Gastrocnemius medialis (tissue), 4 donors: ENCODE measurements at regions not wholly inside any gene's neighbourhood (a gene's known extent, or its start where the extent isn't known, plus 50 kb on each side); places are given as distances from the start of the nearest gene placed in this dataset.

Experiments used
- ATAC-seq, 2 donors: fragments of 150-250 bp; one replicate each; pipeline ENCODE4 v1.9.1; 2016
- DNase-seq, 2 donors: peaks; one replicate each; pipeline ENCODE4 v3.0.0-alpha.2; 2019
- H3K27ac ChIP-seq, 4 donors: fragments of 200-600 bp; sonication (generic); 1 replicate in 1 of 4; 2 replicates in 3 of 4; pipeline ENCODE4 v1.5.1; 2016 to 2018; ENCODE audit warnings: mild to moderate bottlenecking in 2 of 4, moderate library complexity in 1 of 4
- H3K27me3 ChIP-seq, 3 donors: fragments of 200-600 bp; sonication (generic) in 2 of 3; 1 replicate in 1 of 3; 2 replicates in 2 of 3; pipeline versions ENCODE4 v1.5.1 to v1.6.0; 2016 to 2019; ENCODE audit warnings: mild to moderate bottlenecking in 1 of 3, moderate library complexity in 1 of 3
- H3K36me3 ChIP-seq, 2 donors: fragments of 200-600 bp; sonication (generic) in 1 of 2; one replicate each; pipeline ENCODE4 v1.5.1; 2017 to 2018
- H3K4me1 ChIP-seq, 2 donors: fragments of 200-600 bp; sonication (generic) in 1 of 2; one replicate each; pipeline ENCODE4 v1.5.1; 2016 to 2017; ENCODE audit warnings: mild to moderate bottlenecking in 2 of 2
- H3K4me3 ChIP-seq, 4 donors: fragments of 200-600 bp; sonication (generic) in 3 of 4; 1 replicate in 1 of 4; 2 replicates in 3 of 4; pipeline ENCODE4 v1.5.1; 2016 to 2019; ENCODE audit warnings: mild to moderate bottlenecking in 2 of 4
- H3K9me3 ChIP-seq, 3 donors: fragments of 200-600 bp; sonication (generic) in 2 of 3; 1 replicate in 1 of 3; 2 replicates in 2 of 3; pipeline ENCODE4 v1.5.1; 2016 to 2019
- CTCF ChIP-seq, 5 experiments: fragments of 450-650 bp in 3 of 5; fragments of 200-600 bp in 2 of 5; sonication (generic) in 2 of 5; IDR thresholded peaks in 4 of 5; conservative IDR thresholded peaks in 1 of 5; 1 replicate in 4 of 5; 2 replicates in 1 of 5; pipeline ENCODE4 v1.5.1; 2016 to 2019; ENCODE audit warnings: antibody characterized with exemption in 5 of 5, mild to moderate bottlenecking in 3 of 5, moderate library complexity in 3 of 5
- POLR2A ChIP-seq, 2 donors: fragments of 450-650 bp; IDR thresholded peaks; one replicate each; pipeline ENCODE4 v1.6.1; 2017; ENCODE audit warnings: antibody characterized with exemption in 2 of 2, mild to moderate bottlenecking in 2 of 2, moderate library complexity in 2 of 2
- in situ Hi-C, 4 donors: fragments of 200-750 bp; cut with MboI; loops; one replicate each; pipeline versions ENCODE4 v1.15.0 to v1.8.0; 2017; ENCODE audit warnings: low sequenced_read_pairs in 4 of 4
- intact Hi-C: fragments of 100-400 bp; cut with DNase I; formaldehyde crosslinking; loops from one replicate; pipeline ENCODE4 v1.15.1; 2023; ENCODE audit warnings: low total_unique reads

GRCh38 chr3:186464424-186465093 is 79.6 kb downstream of the CRYGS start:
- H3K27ac ChIP-seq, result no peak overlapping the region
- TF ChIP-seq CTCF (IDR thresholded peaks at IDR 0.05 in 4 of 5, conservative IDR thresholded peaks at IDR 0.05 in 1 of 5) (no peak), POLR2A (IDR thresholded peaks at IDR 0.05) (no peak)
- in situ Hi-C loops (no loop called here), intact Hi-C loops (no loop called here)
- no peak for ATAC-seq
- no peaks in the 10 kb centered on the region for H3K36me3 ChIP-seq
- no peaks in the 10 kb centered on the region for H3K27me3 ChIP-seq
- H3K4me3 ChIP-seq, result no peak overlapping the region
- H3K4me1 ChIP-seq, result no peaks in the 10 kb centered on the region
- H3K9me3 ChIP-seq, result no peaks in the 10 kb centered on the region
- no peak for DNase-seq

- DNase-seq (no peak), ATAC-seq (no peak)
- no peak overlapping the region for H3K27ac ChIP-seq
- in situ Hi-C loops (no loop called here), intact Hi-C loops (no loop called here)
- no peak overlapping the region for H3K4me3 ChIP-seq
- no peaks in the 10 kb centered on the region for H3K27me3 ChIP-seq
- H3K9me3 ChIP-seq, result no peaks in the 10 kb centered on the region
- H3K36me3 ChIP-seq, result no peaks in the 10 kb centered on the region
- TF ChIP-seq CTCF (IDR thresholded peaks at IDR 0.05 in 4 of 5, conservative IDR thresholded peaks at IDR 0.05 in 1 of 5) (no peak), POLR2A (IDR thresholded peaks at IDR 0.05) (no peak)
- H3K4me1 ChIP-seq, result no peaks in the 10 kb centered on the region
These were observed 83.0 kb downstream of the CRYGS start for GRCh38 chr3:186461141-186461540.

GRCh38 chr3:186459108-186459467 is 85.1 kb downstream of the CRYGS start:
- DNase-seq (no peak), ATAC-seq (no peak)
- H3K36me3 ChIP-seq, result no peaks in the 10 kb centered on the region
- intact Hi-C loops (no loop called here), in situ Hi-C loops (no loop called here)
- TF ChIP-seq CTCF (IDR thresholded peaks at IDR 0.05 in 4 of 5, conservative IDR thresholded peaks at IDR 0.05 in 1 of 5) (no peak), POLR2A (IDR thresholded peaks at IDR 0.05) (no peak)
- no peaks in the 10 kb centered on the region for H3K4me1 ChIP-seq
- no peaks in the 10 kb centered on the region for H3K27me3 ChIP-seq
- no peak overlapping the region for H3K4me3 ChIP-seq
- no peak overlapping the region for H3K27ac ChIP-seq
- H3K9me3 ChIP-seq, result no peaks in the 10 kb centered on the region

- TF ChIP-seq POLR2A (IDR thresholded peaks at IDR 0.05) (no peak), CTCF (IDR thresholded peaks at IDR 0.05 in 4 of 5, conservative IDR thresholded peaks at IDR 0.05 in 1 of 5) (no peak)
- DNase-seq, result no peak
- no peak for ATAC-seq
- Histone ChIP-seq H3K36me3 (no peaks in the 10 kb centered on the region), H3K9me3 (no peaks in the 10 kb centered on the region), H3K4me3 (no peak overlapping the region), H3K27ac (no peak overlapping the region), H3K4me1 (no peaks in the 10 kb centered on the region), H3K27me3 (no peaks in the 10 kb centered on the region)
- in situ Hi-C loops, result no loop called here
- intact Hi-C loops, result no loop called here
These were observed 85.7 kb downstream of the CRYGS start for GRCh38 chr3:186458306-186459107.
